Smooth muscle cell of the brain vasculature (primary cell): ENCODE measurements at regions not wholly inside any gene's neighbourhood (a gene's known extent, or its start where the extent isn't known, plus 50 kb on each side); places are given as distances from the start of the nearest gene placed in this dataset.

Experiments
- DNase-seq: peaks from one replicate; pipeline ENCODE4 v3.0.0-alpha.2; 2012; ENCODE audit warnings: low read depth, low spot score

GRCh38 chr9:135219676-135220600, 132.5 kb downstream of the OLFM1 start:
- no peak for DNase-seq

GRCh38 chr9:135220601-135221575, 133.4 kb downstream of the OLFM1 start:
- no peak for DNase-seq

GRCh38 chr9:135221576-135221950, 134.1 kb downstream of the OLFM1 start:
- no peak for DNase-seq

- DNase-seq, result no peak
Measured at GRCh38 chr9:135221951-135222631, 134.6 kb downstream of the OLFM1 start.

GRCh38 chr9:135222881-135223760, 135.7 kb downstream of the OLFM1 start:
- DNase-seq, result no peak

GRCh38 chr9:135223831-135224230, 136.4 kb downstream of the OLFM1 start:
- DNase-seq, result no peak

- no peak for DNase-seq
Measured at GRCh38 chr9:135224286-135224877, 136.9 kb downstream of the OLFM1 start.

- no peak for DNase-seq
Measured at GRCh38 chr9:135224921-135225541, 137.6 kb downstream of the OLFM1 start.

- DNase-seq, result no peak
Measured at GRCh38 chr9:135225619-135226228, 138.3 kb downstream of the OLFM1 start.

- DNase-seq, result no peak
Measured at GRCh38 chr9:135226369-135227050, 139.0 kb downstream of the OLFM1 start.

GRCh38 chr9:135227641-135228251, 140.3 kb downstream of the OLFM1 start:
- DNase-seq, result no peak

GRCh38 chr9:135228345-135228982, 141.0 kb downstream of the OLFM1 start:
- DNase-seq, result no peak

GRCh38 chr9:135228983-135229625, 141.6 kb downstream of the OLFM1 start:
- no peak for DNase-seq

GRCh38 chr9:135229701-135230385, 142.4 kb downstream of the OLFM1 start:
- no peak for DNase-seq

- DNase-seq, result no peak
Measured at GRCh38 chr9:135230386-135230765, 142.9 kb downstream of the OLFM1 start.

- no peak for DNase-seq
Measured at GRCh38 chr9:135230817-135231520, 143.5 kb downstream of the OLFM1 start.
